ENCODE measurements at regions not wholly inside any gene's neighbourhood (a gene's known extent, or its start where the extent isn't known, plus 50 kb on each side); places are given as distances from the start of the nearest gene placed in this dataset.

GRCh38 chr4:124139044-124139443 is 573.5 kb downstream of the ANKRD50 start:
- Histone ChIP-seq H3K27ac (ENCODE audit: low read depth, low read length, poor library complexity, severe bottlenecking) (no peak overlapping the region), H3K9me2 (ENCODE audit: insufficient read depth, low read length) (no peaks in the 10 kb centered on the region), H3K79me2 (ENCODE audit: insufficient read depth, low read depth, low read length) (no peaks in the 10 kb centered on the region), H4K20me1 (ENCODE audit: insufficient read depth, low read length) (no peaks in the 10 kb centered on the region), H3K9me3 (ENCODE audit: low read length) (no peaks in the 10 kb centered on the region), H3K4me2 (ENCODE audit: low read length) (no peak overlapping the region), H3K4me3 (ENCODE audit: low read depth, low read length, poor library complexity, severe bottlenecking) (no peak overlapping the region), H2AFZ (ENCODE audit: low read length) (no peak overlapping the region), H3K36me3 (ENCODE audit: insufficient read depth, low read length) (no peaks in the 10 kb centered on the region), H3K4me1 (ENCODE audit: insufficient read depth, low read length, poor library complexity, severe bottlenecking) (no peaks in the 10 kb centered on the region)
- DNase-seq (ENCODE audit: low spot score): no peak
- intact Hi-C loops (cut with micrococcal nuclease; ENCODE audit: unreplicated experiment): no loop called here
- TF ChIP-seq CTCF (conservative IDR thresholded peaks at IDR 0.05; ENCODE audit: low read length) (no peak), EZH2phosphoT487 (IDR thresholded peaks at IDR 0.05; ENCODE audit: borderline replicate concordance, low read depth, low read length) (no peak)
- CTCF ChIA-PET (ENCODE audit: unreplicated experiment): no interaction called here
- POLR2A ChIA-PET: interaction anchor here (0.5 to 0.7 kb wide), 2 partner anchors 53 to 1062 kb away, joined by 3 to 4 read pairs; no protein-coding TSS in a partner anchor
- BruUV-seq (replicated peaks): no TSS peak

GRCh38 chr4:124143632-124144031 is 568.9 kb downstream of the ANKRD50 start:
- Histone ChIP-seq H3K79me2 (ENCODE audit: insufficient read depth, low read depth, low read length) (no peaks in the 10 kb centered on the region), H3K9me2 (ENCODE audit: insufficient read depth, low read length) (no peaks in the 10 kb centered on the region), H3K4me3 (ENCODE audit: low read depth, low read length, poor library complexity, severe bottlenecking) (no peak overlapping the region), H3K27ac (ENCODE audit: low read depth, low read length, poor library complexity, severe bottlenecking) (no peak overlapping the region), H3K4me1 (ENCODE audit: insufficient read depth, low read length, poor library complexity, severe bottlenecking) (no peaks in the 10 kb centered on the region), H3K9me3 (ENCODE audit: low read length) (no peaks in the 10 kb centered on the region), H4K20me1 (ENCODE audit: insufficient read depth, low read length) (no peaks in the 10 kb centered on the region), H2AFZ (ENCODE audit: low read length) (no peak overlapping the region), H3K4me2 (ENCODE audit: low read length) (no peak overlapping the region), H3K36me3 (ENCODE audit: insufficient read depth, low read length) (no peaks in the 10 kb centered on the region)
- intact Hi-C loops (cut with micrococcal nuclease; ENCODE audit: unreplicated experiment): no loop called here
- POLR2A ChIA-PET: no interaction called here
- CTCF ChIA-PET (ENCODE audit: unreplicated experiment): no interaction called here
- BruUV-seq (replicated peaks): no TSS peak
- DNase-seq (ENCODE audit: low spot score): no peak
- no peak for TF ChIP-seq EZH2phosphoT487 (IDR thresholded peaks at IDR 0.05; ENCODE audit: borderline replicate concordance, low read depth, low read length)
- no peak for TF ChIP-seq CTCF (conservative IDR thresholded peaks at IDR 0.05; ENCODE audit: low read length)

- no peak for DNase-seq (ENCODE audit: low spot score)
- intact Hi-C loops (cut with micrococcal nuclease; ENCODE audit: unreplicated experiment): no loop called here
Observed at GRCh38 chr4:124144238-124144654, 568.3 kb downstream of the ANKRD50 start.

More at GRCh38 chr4:124144238-124144654, 568.3 kb downstream of the ANKRD50 start:
- TF ChIP-seq EZH2phosphoT487 (IDR thresholded peaks at IDR 0.05; ENCODE audit: borderline replicate concordance, low read depth, low read length) (no peak), CTCF (conservative IDR thresholded peaks at IDR 0.05; ENCODE audit: low read length) (no peak)
- Histone ChIP-seq H4K20me1 (ENCODE audit: insufficient read depth, low read length) (no peaks in the 10 kb centered on the region), H3K79me2 (ENCODE audit: insufficient read depth, low read depth, low read length) (no peaks in the 10 kb centered on the region), H3K4me1 (ENCODE audit: insufficient read depth, low read length, poor library complexity, severe bottlenecking) (no peaks in the 10 kb centered on the region), H3K4me3 (ENCODE audit: low read depth, low read length, poor library complexity, severe bottlenecking) (no peak overlapping the region), H3K9me2 (ENCODE audit: insufficient read depth, low read length) (no peaks in the 10 kb centered on the region), H3K27ac (ENCODE audit: low read depth, low read length, poor library complexity, severe bottlenecking) (no peak overlapping the region), H2AFZ (ENCODE audit: low read length) (no peak overlapping the region), H3K36me3 (ENCODE audit: insufficient read depth, low read length) (no peaks in the 10 kb centered on the region), H3K9me3 (ENCODE audit: low read length) (no peaks in the 10 kb centered on the region), H3K4me2 (ENCODE audit: low read length) (no peak overlapping the region)
- POLR2A ChIA-PET: interaction anchor here (0.7 to 0.9 kb wide), 2 partner anchors 55 to 991 kb away, joined by 3 to 4 read pairs; no protein-coding TSS in a partner anchor
- CTCF ChIA-PET (ENCODE audit: unreplicated experiment): no interaction called here
- no TSS peak for BruUV-seq (replicated peaks)

All from OCI-LY7 (cell line).